GM08714 (cell line): ENCODE measurements at regions not wholly inside any gene's neighbourhood (a gene's known extent, or its start where the extent isn't known, plus 50 kb on each side); places are given as distances from the start of the nearest gene placed in this dataset.
"Not testable (repeated sequence)": the region's sequence is repeated elsewhere in the genome, so short reads cannot be mapped to it uniquely, and the experiment has no call there.

Experiments
- H3K4me3 ChIP-seq: fragments of 200-500 bp; sonication (Bioruptor generic); 2 replicates; pipeline ENCODE4 v1.5.1; 2014; ENCODE audit warnings: mild to moderate bottlenecking, low read length, inconsistent platforms
- ZNF274 ChIP-seq: IDR thresholded peaks from 2 replicates; pipeline ENCODE4 v1.6.1; 2012; ENCODE audit warnings: mild to moderate bottlenecking, low read depth, low read length

DNA sequence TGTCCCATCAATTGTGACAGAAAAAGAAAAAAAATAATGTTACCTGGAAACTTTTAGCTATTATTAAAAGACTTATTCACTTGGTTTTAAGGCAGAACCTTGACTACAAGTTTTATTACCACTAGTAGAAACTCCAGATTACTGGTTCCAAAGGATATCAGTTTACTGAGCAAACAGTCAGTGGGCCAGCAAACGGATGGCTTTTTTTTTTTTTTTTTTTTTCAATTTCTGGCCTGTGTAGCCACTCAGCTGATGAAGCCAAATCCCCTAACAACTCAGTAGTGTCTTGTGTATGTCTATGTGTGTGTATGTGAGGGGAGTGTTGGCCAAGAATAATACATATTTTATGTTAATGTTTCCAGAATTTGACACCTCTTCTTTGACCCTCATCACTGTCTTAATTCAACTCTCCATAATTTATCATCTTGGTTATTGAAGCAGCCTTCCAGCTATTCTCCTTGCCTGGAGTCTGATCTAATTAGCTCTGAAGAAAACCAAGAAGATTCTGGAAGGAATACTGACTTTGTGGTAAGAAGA lies 724.9 kb downstream of the NSUN3 start:
- TF ChIP-seq ZNF274: no peak

DNA sequence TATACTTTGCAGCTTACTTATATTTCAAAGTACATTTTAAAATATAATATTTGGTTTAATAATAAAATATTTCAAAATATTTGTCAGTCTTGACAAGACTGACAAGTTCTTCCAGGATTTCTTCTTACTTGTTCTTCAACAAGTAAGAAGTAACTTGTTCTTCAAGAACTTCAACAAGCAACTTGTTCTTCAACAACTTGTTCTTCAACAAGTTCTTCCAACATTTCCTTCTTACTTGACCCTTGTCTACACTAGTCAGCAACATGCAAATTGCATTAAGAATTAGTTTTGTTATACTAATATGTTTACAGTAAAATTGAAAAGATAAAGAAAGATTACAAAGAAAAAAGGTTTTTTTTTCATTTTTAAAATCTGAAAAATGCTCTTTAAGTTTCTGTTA lies 731.7 kb downstream of the NSUN3 start:
- TF ChIP-seq ZNF274: no peak
- no peak overlapping the region for H3K4me3 ChIP-seq

More for the DNA sequence above, 724.9 kb downstream of the NSUN3 start:
- no peak overlapping the region for H3K4me3 ChIP-seq

DNA sequence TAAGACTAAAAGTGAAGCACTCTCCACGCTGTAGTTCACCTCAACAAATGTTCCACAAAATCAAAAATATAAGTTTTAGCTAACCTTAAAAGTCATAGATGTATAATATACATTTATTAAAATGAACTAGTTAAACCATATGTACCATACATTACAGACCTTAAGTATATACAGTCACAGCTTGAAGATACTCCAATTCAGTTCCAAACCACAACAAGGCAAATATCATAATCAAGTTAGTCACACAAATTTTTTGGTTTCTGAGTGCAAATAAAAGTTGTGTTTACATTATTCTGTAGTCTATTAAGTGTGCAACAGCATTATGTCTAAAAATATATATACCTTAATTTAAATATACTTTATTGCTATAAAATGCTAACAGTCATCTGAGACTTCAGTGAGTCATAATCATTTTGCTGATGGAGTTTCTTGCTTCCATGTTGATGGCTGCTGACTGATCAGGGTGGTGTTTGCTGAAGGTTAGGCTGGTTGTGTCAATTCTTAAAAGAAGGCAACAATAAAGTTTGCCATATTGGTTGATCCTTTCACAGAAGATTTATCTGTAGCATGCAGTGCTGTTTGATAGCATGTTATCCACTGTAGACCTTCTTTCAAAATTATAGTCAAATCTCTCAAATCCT lies 736.7 kb downstream of the NSUN3 start:
- TF ChIP-seq ZNF274: no peak
- no peak overlapping the region for H3K4me3 ChIP-seq

DNA sequence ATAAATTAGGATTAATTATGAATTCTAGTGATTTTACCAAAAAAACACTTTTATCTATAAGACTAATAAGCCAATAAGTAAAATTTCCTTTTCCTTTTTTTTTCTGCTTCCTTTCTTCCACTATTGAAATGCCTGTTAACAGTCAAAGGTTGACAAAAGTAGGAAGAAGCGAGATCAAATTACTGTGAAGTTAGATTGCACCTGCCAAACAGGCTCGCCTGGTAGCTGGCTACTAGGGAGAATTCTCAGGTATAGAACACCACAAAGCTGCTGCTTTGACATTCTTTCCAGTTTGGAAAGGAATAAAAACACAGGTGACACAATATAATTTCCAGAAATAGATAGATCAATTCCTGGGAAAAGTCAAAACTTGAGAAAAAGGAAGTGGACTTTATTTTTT lies 749.0 kb downstream of the NSUN3 start:
- no peak overlapping the region for H3K4me3 ChIP-seq
- no peak for TF ChIP-seq ZNF274

DNA sequence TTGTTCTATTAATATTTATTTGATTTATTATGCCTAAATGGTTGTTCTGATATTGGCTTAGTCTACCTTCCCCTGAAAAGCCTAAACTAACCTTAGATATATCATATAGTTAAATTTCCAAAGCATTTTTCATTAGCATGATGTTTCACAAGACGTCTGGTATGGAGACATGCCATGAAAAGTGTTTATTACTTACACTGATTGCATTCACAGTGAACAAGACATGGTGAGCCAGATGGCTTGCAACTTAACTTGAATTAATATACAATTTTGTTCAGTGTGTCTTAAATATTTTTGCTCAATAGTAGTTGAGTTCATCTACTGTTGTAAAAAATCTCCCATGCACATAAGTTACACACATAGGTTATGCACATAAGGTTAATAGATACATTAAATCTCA lies 758.4 kb downstream of the NSUN3 start:
- TF ChIP-seq ZNF274: no peak
- no peak overlapping the region for H3K4me3 ChIP-seq

DNA sequence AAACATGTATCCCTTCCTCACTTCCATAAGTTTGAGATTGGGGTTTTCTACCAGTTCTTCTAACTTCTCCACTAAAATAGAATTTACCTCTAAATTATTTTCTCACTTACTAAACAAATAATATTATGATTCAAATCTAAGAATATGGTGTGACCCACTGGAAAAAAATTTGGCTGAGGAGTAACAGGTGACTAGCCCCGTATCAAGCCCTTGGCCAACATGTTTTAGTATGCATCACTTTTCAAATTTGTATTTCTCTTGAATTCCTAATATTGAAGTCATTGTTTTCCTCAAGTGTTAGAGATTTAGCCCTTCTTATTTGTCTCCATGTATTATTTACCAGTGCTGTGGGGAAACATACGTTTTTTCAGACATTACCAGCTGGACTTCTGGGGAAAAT lies 759.4 kb downstream of the NSUN3 start:
- no peak overlapping the region for H3K4me3 ChIP-seq
- TF ChIP-seq ZNF274: no peak

DNA sequence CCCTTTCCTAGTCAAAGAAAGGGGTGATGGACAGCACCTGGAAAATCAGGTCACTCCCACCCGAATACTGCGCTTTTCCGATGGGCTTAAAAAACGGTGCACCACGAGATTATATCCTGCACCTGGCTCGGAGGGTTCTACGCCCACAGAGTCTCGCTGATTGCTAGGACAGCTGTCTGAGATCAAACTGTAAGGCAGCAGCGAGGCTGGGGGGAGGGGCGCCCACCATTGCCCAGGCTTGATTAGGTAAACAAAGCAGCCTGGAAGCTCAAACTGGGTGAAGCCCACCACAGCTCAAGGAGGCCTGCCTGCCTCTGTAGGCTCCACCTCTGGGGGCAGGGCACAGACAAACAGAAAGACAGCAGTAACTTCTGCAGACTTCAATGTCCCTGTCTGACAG lies 783.4 kb downstream of the NSUN3 start:
- H3K4me3 ChIP-seq: not testable (repeated sequence)

DNA sequence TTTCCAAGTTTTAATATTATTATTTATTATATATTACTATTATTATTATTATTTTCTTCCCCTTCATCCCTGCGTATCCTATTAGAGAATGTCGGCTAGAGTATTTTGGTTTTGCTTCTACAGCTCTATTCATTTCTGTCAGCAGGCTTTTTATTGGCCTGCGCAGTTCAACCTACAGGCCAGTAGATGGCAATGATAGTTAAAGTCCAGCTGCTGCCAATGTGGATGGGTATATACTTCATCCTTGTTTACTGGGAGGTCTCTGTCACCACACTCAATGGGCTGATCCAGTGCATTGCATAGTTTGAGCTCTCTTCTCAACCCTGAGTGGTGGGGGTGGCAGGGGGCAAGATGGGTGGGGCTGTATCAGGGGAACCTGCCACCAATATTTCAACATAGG lies 799.8 kb downstream of the NSUN3 start:
- H3K4me3 ChIP-seq: no peak overlapping the region
- no peak for TF ChIP-seq ZNF274

DNA sequence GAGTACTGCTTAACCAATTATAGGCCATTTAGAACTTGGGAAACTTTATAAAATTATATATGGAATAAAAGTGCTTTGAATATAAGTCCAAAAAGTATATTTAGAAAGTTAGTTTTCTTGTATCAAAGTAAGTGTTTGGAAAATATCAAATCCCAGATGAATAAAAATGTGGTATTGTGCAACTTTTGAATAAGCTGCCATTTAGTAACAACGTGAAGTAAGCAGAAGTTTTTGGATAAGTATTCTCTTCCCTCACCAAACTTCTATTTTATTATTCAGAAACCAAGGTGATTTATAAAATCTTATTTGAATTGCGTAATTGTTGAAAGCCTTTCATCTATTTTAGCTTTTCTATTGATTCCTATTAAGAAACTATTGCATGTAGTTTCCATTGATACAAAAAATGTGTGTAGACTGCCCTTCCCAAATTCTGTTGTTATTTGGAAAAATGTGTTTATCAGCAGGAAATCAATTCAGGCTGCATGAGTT lies 806.2 kb downstream of the NSUN3 start:
- no peak for TF ChIP-seq ZNF274
- H3K4me3 ChIP-seq: no peak overlapping the region

DNA sequence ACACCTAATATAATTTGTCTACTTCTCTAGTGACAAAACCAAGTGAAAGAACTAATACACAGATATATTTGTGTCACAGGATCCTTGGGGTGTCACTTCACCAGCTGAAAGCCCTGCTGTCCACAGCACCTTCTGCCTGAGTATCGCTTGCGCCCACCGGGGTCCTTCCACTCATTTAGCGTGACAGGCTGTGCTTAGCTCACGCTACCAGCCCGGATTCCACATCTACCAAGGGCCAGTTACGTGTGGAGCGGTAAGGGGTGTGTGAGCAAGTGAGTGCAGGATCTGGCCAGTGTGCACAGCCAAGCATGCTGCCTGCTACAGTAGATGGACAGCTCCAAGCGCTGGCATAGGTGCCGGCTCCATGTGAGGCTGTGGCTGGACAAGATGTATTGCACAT lies 810.9 kb downstream of the NSUN3 start:
- H3K4me3 ChIP-seq: no peak overlapping the region
- TF ChIP-seq ZNF274: no peak

DNA sequence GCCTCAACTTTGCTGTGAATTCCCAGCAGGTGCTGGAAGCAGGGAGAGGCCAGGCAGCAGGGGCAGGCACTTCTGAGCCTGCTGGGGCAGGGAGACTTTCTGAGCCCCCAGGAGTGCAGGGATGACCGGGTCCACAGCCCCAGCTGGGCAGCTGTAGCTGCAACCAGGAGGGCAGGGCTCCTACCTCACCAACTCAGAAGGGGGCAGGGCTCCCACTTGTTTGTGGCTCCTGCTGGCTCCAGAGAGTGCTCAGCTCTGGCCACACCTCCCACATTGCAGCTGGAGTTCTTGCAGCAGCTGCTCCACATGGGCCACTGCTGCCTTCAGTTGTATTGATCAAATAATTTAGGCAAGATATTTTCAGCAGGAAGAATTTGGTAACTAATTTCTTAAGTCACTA lies 812.3 kb downstream of the NSUN3 start:
- TF ChIP-seq ZNF274: no peak
- H3K4me3 ChIP-seq: no peak overlapping the region

DNA sequence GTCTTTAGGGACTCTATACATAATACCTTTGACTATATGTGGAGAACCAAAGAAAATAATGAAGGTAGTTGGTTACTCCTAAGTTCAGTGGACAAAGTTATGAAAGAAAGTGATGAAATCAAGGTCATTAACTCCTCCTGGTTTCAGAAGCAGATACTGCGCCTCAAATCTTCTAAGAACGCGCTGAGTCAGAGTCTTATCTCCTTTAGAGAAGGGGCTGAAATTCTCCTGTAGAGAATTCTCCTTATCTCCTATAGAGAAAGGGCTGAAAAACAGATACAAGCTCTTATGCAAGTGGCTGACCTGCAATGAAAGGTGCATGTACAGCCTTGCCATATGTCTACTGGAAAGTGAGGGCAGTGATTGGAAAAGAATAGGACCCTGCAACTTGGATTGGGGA lies 824.2 kb downstream of the NSUN3 start:
- no peak for TF ChIP-seq ZNF274
- no peak overlapping the region for H3K4me3 ChIP-seq

DNA sequence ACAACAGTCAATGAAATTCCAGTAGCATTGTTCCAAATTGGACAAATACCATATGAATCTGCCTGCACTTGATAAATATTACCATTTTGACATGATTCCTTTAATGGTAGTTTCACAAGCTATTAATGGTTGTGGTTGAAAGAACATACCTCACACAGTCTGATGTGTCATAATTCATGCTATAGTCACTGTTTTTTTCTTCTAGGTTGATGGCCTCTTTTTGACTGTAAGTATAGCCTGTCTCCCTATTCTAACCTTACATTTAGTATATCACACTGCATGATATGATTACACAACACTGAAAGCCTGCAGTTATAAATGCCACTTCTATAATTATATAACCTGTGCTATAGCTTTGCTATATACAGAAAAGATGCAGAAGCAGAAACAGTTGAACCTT lies 834.1 kb downstream of the NSUN3 start:
- TF ChIP-seq ZNF274: no peak
- H3K4me3 ChIP-seq: no peak overlapping the region

DNA sequence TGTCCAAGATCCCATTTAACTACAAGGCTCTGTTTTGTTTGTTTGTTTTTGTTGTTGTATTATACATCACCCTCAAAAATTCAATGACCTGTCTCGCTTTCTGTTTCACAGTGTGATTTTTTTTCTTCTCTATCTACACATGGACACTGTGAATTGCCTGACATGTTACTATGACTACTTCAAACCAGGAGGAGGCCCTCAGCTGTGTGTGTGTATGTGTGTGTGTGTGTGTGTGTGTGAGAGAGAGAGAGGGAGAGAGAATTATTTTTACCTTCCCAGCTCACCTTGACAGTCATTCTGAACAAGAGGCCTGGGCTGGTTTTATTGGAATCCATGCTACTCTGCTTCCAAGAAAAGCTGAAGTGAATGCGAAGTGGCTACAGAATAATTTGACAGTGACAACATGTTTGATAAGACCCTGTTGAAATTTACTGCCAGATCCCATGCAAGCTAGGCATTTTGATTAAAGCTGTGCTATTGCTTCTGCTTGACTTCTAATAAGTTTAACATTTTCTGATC lies 841.4 kb downstream of the NSUN3 start:
- no peak for TF ChIP-seq ZNF274
- no peak overlapping the region for H3K4me3 ChIP-seq

DNA sequence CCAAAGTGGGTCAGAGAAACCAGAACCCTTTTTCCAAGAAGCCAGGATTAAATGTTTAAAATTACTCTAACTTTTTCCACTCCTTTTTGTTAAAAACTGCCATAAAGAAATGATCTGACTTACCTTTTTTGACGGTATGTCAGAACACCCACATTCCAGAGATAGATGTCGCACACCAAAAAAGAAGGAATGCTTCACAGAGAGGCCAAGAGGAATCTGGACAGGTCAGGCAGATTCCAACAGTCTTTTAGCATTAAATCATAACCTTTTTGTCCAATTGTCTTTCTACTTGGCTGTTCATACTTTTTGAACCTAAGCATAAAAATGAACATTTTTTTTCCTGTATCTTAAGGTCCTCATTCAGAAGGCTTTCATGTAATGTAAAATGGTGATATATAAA lies 846.9 kb downstream of the NSUN3 start:
- TF ChIP-seq ZNF274: no peak

DNA sequence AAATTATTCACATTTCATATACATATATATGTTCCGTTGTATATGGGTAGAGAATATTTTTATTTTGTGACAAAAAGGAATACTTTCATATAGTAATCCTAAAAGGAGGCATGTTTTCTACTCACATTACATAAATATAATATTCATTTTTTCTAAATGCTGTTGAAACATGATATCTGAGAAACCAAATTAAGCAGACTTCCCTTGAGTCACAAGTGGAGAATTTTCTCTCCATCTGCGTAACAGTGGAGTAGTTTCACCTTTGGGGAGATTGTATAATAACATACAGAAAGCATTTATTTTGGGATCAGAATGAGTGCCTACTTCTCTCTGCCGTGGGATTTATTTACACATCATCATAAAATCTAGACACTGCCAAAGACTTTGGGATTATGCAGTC lies 849.8 kb downstream of the NSUN3 start:
- no peak for TF ChIP-seq ZNF274
- no peak overlapping the region for H3K4me3 ChIP-seq

More for the DNA sequence above, 846.9 kb downstream of the NSUN3 start:
- H3K4me3 ChIP-seq: no peak overlapping the region
